Epithelial cell of proximal tubule (primary cell): ENCODE measurements at regions not wholly inside any gene's neighbourhood (a gene's known extent, or its start where the extent isn't known, plus 50 kb on each side); places are given as distances from the start of the nearest gene placed in this dataset.

Experiments used
- DNase-seq: peaks from one replicate; pipeline ENCODE4 v3.0.0-alpha.2; 2011; ENCODE audit warnings: low read depth
- H3K4me3 ChIP-seq: 2 replicates; pipeline ENCODE4 v1.5.1; 2011; ENCODE audit warnings: low read depth, mild to moderate bottlenecking, low read length
- TF ChIP-seq, protein P1 (sequence below): conservative IDR thresholded peaks from 2 replicates; pipeline ENCODE4 v1.5.1; 2012; ENCODE audit warnings: low read depth, mild to moderate bottlenecking, low read length

DNA sequence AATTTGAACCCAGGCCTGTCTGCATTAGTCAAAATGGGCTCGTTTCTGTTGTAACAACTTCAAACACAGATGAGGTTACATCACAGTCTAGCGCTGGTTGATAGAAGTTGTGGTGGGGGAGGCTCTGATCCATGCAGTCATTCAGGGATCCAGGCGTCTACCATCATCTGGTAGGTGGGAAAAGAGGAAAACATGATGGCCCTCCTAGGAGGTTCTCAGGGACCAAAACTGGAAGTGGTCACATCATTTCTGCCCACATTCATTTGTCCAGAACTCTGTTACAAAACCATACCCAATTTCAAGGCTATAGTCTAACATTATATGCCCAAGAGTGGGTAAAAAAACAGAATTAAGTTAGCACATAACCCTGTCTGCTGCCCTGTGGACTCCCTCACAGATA, 135.1 kb downstream of the PHETA1 start:
- no peak for DNase-seq
- TF ChIP-seq, protein P1, sequence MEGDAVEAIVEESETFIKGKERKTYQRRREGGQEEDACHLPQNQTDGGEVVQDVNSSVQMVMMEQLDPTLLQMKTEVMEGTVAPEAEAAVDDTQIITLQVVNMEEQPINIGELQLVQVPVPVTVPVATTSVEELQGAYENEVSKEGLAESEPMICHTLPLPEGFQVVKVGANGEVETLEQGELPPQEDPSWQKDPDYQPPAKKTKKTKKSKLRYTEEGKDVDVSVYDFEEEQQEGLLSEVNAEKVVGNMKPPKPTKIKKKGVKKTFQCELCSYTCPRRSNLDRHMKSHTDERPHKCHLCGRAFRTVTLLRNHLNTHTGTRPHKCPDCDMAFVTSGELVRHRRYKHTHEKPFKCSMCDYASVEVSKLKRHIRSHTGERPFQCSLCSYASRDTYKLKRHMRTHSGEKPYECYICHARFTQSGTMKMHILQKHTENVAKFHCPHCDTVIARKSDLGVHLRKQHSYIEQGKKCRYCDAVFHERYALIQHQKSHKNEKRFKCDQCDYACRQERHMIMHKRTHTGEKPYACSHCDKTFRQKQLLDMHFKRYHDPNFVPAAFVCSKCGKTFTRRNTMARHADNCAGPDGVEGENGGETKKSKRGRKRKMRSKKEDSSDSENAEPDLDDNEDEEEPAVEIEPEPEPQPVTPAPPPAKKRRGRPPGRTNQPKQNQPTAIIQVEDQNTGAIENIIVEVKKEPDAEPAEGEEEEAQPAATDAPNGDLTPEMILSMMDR, result no peak
- no peak overlapping the region for H3K4me3 ChIP-seq

GRCh38 chr12:111230649-111231048, 138.2 kb downstream of the PHETA1 start:
- TF ChIP-seq, protein P1, result no peak
- no peak for DNase-seq
- no peak overlapping the region for H3K4me3 ChIP-seq

- no peak overlapping the region for H3K4me3 ChIP-seq
- TF ChIP-seq, protein P1, result no peak
- DNase-seq, result no peak
Observed at GRCh38 chr12:111228916-111229666, 139.8 kb downstream of the PHETA1 start.

DNA sequence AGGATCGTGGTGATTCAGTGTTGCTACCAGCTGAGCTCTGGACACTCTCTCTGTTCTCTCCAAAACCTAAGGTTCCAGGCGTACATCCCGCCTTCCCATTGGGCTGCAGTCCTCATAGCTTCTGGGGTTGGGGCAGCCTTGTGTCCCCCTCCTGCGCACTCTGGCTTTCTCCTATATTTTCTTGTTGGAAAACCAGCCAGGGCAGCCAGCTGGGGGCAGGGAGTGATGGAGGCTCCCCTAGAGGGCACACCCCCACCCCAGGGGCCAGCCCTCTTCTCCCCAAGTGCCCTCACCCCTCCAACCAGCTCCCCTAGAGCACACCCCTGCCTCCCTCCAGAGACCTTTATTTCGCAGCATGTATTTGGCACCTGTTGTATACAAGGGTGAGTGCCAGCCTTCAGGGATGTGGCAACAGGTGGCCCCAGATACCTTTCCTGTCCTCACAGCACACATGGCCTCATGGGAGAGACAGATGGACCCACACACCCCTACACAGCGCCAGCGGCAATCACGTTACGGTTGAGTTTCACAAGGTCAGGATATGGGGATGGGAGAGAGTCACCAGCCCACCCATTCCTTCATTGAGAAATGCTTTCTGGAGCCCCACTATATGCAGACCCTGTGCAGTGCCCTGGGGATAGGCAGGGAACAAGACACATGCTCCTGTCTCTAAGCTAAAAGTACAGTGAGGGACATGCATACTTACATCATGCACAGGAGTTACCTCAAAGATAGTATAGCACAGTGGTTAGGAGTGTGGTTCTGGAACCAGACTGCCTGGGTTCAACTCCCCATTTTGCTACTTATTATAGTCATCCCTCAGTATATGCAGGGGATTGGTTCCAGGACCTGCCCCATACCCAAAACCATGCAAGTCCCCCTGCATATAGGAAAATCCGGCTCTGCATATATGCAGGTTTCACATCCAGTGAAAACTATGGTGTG, 141.1 kb downstream of the PHETA1 start:
- DNase-seq, result no peak
- H3K4me3 ChIP-seq, result no peak overlapping the region
- TF ChIP-seq, protein P1, result no peak

GRCh38 chr12:111226680-111227079, 142.2 kb downstream of the PHETA1 start:
- TF ChIP-seq, protein P1, result no peak
- DNase-seq, result no peak
- no peak overlapping the region for H3K4me3 ChIP-seq

DNA sequence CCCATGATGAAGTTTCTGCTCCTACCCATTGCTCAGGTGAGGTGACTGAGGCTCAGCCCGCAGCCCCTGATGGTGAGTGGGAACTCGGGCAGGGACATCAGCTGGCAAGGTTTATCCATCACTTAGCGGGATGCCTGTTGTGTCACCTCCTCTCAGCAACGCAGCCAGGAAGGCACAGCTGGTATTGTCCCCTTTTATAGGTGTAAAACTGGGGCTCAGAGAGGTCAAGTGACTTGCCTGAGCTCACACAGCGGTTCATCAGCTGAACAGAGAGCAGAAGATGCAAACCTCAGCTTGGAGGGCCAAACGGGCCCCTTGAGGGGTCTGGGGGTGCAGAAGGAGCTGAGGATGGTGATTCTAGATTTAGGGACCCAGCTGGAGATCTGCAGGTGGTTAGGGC, 143.6 kb downstream of the PHETA1 start:
- H3K4me3 ChIP-seq, result no peak overlapping the region
- DNase-seq, result no peak
- TF ChIP-seq, protein P1, result no peak
